HepG2 (cell line): ENCODE measurements at regions not wholly inside any gene's neighbourhood (a gene's known extent, or its start where the extent isn't known, plus 50 kb on each side); places are given as distances from the start of the nearest gene placed in this dataset.
A peak's percentile ranks its signal among the peaks of the same experiment; 100 is the strongest.

Source experiments
- CBX1 ChIP-seq: IDR thresholded peaks from one replicate; pipeline ENCODE4 v1.6.1; 2016; ENCODE audit warnings: antibody characterized with exemption, low read depth
- HOXA7 ChIP-seq: sonication (generic); formaldehyde crosslinking; IDR thresholded peaks from 2 replicates; pipeline ENCODE4 v1.8.1; 2022; ENCODE audit warnings: mild to moderate bottlenecking, missing genetic modification reagents, moderate library complexity
- KDM6A ChIP-seq: IDR thresholded peaks from 2 replicates; pipeline ENCODE4 v1.6.1; 2016; ENCODE audit warnings: low read depth
- MTA3 ChIP-seq: sonication (generic); formaldehyde crosslinking; IDR thresholded peaks from 2 replicates; pipeline ENCODE4 v1.4.0; 2020; ENCODE audit warnings: missing genetic modification reagents
- NCOA2 ChIP-seq: sonication (generic); formaldehyde crosslinking; IDR thresholded peaks from 2 replicates; pipeline ENCODE4 v1.8.0; 2022; ENCODE audit warnings: inconsistent platforms
- NCOA5 ChIP-seq: sonication (generic); formaldehyde crosslinking; IDR thresholded peaks from 2 replicates; pipeline ENCODE4 v1.4.0; 2020; ENCODE audit warnings: missing genetic modification reagents
- PHF5A ChIP-seq: IDR thresholded peaks from one replicate; pipeline ENCODE4 v1.6.1; 2018; ENCODE audit warnings: low read depth, missing genetic modification reagents; ENCODE audit not compliant: unreplicated experiment
- PRMT3 ChIP-seq: sonication (generic); formaldehyde crosslinking; IDR thresholded peaks from 2 replicates; pipeline ENCODE4 v1.8.1; 2022; ENCODE audit warnings: low read depth, mild to moderate bottlenecking, moderate library complexity, missing genetic modification reagents, borderline replicate concordance
- RFXAP ChIP-seq: sonication (generic); formaldehyde crosslinking; IDR thresholded peaks from 2 replicates; pipeline ENCODE4 v1.4.0; 2020; ENCODE audit warnings: missing genetic modification reagents, borderline replicate concordance
- SKI ChIP-seq: fragments of 450-650 bp; IDR thresholded peaks from one replicate; pipeline ENCODE4 v1.6.1; 2018; ENCODE audit warnings: mild to moderate bottlenecking; ENCODE audit not compliant: partially characterized antibody
- ZBTB8A ChIP-seq: sonication (generic); formaldehyde crosslinking; IDR thresholded peaks from 2 replicates; pipeline ENCODE4 v1.4.0; 2020; ENCODE audit warnings: mild to moderate bottlenecking, low read depth, missing genetic modification reagents, borderline replicate concordance
- ZKSCAN1 ChIP-seq: fragments of 150-350 bp; IDR thresholded peaks from 2 replicates; pipeline ENCODE4 v1.6.1; 2014; ENCODE audit warnings: low read length
- ZNF562 ChIP-seq: sonication (generic); formaldehyde crosslinking; IDR thresholded peaks from 2 replicates; pipeline ENCODE4 v1.8.0; 2022; ENCODE audit warnings: missing genetic modification reagents, borderline replicate concordance
- ZNF572 ChIP-seq: sonication (generic); formaldehyde crosslinking; IDR thresholded peaks from 2 replicates; pipeline ENCODE4 v1.5.1; 2020; ENCODE audit warnings: mild to moderate bottlenecking, missing genetic modification reagents
- TF ChIP-seq, protein P1 (sequence below): sonication (generic); formaldehyde crosslinking; IDR thresholded peaks from 2 replicates; pipeline ENCODE4 v1.8.1; 2022; ENCODE audit warnings: mild to moderate bottlenecking, missing genetic modification reagents
- TF ChIP-seq, protein P2 (sequence below): sonication (generic); formaldehyde crosslinking; conservative IDR thresholded peaks from 2 replicates; pipeline ENCODE4 v1.5.0; 2020; ENCODE audit warnings: missing genetic modification reagents
- TF ChIP-seq, protein P3 (sequence below): conservative IDR thresholded peaks from 2 replicates; pipeline ENCODE4 v1.6.1; 2018; ENCODE audit warnings: missing genetic modification reagents

DNA sequence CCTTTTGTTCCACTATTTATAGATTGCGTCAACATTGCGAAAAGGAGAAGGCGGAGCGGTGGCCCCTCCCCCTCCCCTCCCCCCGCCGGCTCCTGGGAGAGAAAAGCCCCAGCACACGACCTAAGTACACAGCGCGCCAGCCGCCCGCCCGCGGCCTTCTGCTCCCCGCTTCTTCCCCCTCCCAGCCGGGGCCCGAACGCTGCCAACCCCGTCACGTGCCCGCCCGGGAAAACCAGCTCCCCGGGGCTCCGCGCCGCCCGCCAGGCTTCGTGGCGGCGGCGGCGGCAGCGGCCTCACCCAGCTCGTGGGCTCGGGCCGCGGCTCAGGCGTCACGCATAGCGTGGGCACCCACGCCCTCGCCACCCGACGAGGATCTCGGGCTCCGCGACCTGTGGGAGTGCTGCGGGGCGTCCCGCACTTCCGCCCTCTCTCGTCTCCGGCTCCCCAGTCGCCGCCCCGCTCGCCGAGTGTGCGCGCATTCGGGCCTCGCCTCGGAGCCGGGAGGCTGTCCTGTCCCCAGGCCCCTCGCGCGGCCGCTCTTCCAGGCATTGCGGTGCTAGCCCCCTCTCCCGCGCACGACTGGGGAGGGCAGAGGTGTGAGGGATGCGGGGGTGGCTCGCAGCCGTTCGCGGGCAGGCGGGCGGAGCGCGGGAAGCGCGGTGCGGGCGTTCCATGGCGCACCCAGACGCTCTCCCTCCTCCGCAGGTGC is 110.5 kb downstream of the KCNRG start (continued):
- TF ChIP-seq CBX1 (no peak), KDM6A (CRISPR knock-in tag) (no peak), SKI (peak; percentile 35), NCOA2 (no peak; the same call in 1 of the 2 replicates), HOXA7 (CRISPR knock-in tag) (no peak), ZNF572 (no peak), PRMT3 (no peak), ZNF562 (CRISPR knock-in tag) (no peak), MTA3 (CRISPR knock-in tag) (no peak), NCOA5 (CRISPR knock-in tag) (no peak), RFXAP (peak; percentile 83), PHF5A (CRISPR knock-in tag) (no peak), ZBTB8A (CRISPR knock-in tag) (no peak), ZKSCAN1 (no peak)
- TF ChIP-seq, protein P1, sequence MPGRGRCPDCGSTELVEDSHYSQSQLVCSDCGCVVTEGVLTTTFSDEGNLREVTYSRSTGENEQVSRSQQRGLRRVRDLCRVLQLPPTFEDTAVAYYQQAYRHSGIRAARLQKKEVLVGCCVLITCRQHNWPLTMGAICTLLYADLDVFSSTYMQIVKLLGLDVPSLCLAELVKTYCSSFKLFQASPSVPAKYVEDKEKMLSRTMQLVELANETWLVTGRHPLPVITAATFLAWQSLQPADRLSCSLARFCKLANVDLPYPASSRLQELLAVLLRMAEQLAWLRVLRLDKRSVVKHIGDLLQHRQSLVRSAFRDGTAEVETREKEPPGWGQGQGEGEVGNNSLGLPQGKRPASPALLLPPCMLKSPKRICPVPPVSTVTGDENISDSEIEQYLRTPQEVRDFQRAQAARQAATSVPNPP (CRISPR knock-in tag): peak; percentile 64
- TF ChIP-seq, protein P2, sequence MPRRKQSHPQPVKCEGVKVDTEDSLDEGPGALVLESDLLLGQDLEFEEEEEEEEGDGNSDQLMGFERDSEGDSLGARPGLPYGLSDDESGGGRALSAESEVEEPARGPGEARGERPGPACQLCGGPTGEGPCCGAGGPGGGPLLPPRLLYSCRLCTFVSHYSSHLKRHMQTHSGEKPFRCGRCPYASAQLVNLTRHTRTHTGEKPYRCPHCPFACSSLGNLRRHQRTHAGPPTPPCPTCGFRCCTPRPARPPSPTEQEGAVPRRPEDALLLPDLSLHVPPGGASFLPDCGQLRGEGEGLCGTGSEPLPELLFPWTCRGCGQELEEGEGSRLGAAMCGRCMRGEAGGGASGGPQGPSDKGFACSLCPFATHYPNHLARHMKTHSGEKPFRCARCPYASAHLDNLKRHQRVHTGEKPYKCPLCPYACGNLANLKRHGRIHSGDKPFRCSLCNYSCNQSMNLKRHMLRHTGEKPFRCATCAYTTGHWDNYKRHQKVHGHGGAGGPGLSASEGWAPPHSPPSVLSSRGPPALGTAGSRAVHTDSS: no peak
- TF ChIP-seq, protein P3, sequence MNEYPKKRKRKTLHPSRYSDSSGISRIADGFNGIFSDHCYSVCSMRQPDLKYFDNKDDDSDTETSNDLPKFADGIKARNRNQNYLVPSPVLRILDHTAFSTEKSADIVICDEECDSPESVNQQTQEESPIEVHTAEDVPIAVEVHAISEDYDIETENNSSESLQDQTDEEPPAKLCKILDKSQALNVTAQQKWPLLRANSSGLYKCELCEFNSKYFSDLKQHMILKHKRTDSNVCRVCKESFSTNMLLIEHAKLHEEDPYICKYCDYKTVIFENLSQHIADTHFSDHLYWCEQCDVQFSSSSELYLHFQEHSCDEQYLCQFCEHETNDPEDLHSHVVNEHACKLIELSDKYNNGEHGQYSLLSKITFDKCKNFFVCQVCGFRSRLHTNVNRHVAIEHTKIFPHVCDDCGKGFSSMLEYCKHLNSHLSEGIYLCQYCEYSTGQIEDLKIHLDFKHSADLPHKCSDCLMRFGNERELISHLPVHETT: 0 out of 2 replicates have a peak, but pooled peaks have one; percentile 25
